SK-N-MC (cell line): ENCODE measurements at regions not wholly inside any gene's neighbourhood (a gene's known extent, or its start where the extent isn't known, plus 50 kb on each side); places are given as distances from the start of the nearest gene placed in this dataset.

Experiments
- EZH2 ChIP-seq: fragments of 200-600 bp; sonication (generic); IDR thresholded peaks from one replicate; pipeline ENCODE4 v1.6.1; 2017; ENCODE audit warnings: antibody characterized with exemption
- FOXP2 ChIP-seq: optimal IDR thresholded peaks from 2 replicates; pipeline ENCODE3; 2011; ENCODE audit warnings: mild to moderate bottlenecking, moderate library complexity; ENCODE audit not compliant: insufficient read depth; ENCODE audit errors: extremely low read length, control extremely low read depth
- POLR2AphosphoS5 ChIP-seq: IDR thresholded peaks from 2 replicates; pipeline ENCODE4 v1.6.1; 2012; ENCODE audit warnings: mild to moderate bottlenecking, low read depth, low read length, borderline replicate concordance

DNA sequence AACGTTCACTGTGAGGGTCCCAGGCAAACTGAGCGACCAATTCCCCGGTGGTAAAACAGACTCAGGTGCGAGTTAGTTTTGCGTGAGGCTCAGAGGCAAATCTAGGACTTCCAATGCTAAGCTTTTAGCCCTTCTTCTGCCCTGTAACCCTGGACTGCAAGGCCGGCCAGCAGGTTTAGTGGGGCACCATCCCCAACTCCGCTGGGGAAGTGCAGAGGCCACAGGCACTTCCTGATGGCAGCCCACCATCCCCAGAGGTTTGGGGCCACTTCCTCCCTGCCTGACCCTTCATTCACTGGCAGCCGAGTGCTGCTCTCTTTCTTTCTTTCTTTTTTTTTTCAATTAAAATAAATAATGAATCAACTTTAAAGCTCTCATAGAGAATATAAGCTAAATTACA, 124.6 kb upstream of the B3GAT1 start:
- no peak for TF ChIP-seq POLR2AphosphoS5
- TF ChIP-seq EZH2 = no peak
- TF ChIP-seq FOXP2 = no peak
